GM12878 (cell line): ENCODE measurements at regions not wholly inside any gene's neighbourhood (a gene's known extent, or its start where the extent isn't known, plus 50 kb on each side); places are given as distances from the start of the nearest gene placed in this dataset.

Source experiments
- ATF3 ChIP-seq: IDR thresholded peaks from 2 replicates; pipeline ENCODE4 v1.6.1; 2011; ENCODE audit warnings: low read depth, mild to moderate bottlenecking, low read length, moderate library complexity, borderline replicate concordance; ENCODE audit errors: extremely low read depth
- CEBPZ ChIP-seq: fragments of 150-350 bp; IDR thresholded peaks from 2 replicates; pipeline ENCODE4 v1.6.1; 2016; ENCODE audit warnings: low read depth, low read length
- CHD2 ChIP-seq: IDR thresholded peaks from 2 replicates; pipeline ENCODE4 v1.6.1; 2011; ENCODE audit warnings: low read depth, low read length, improper control_type of control experiment, borderline replicate concordance
- E2F4 ChIP-seq: IDR thresholded peaks from 2 replicates; pipeline ENCODE4 v1.6.1; 2012; ENCODE audit warnings: low read depth, low read length, improper control_type of control experiment
- E4F1 ChIP-seq: fragments of 450-650 bp; IDR thresholded peaks from 2 replicates; pipeline ENCODE4 v1.6.1; 2018; ENCODE audit warnings: borderline replicate concordance, mild to moderate bottlenecking; ENCODE audit not compliant: partially characterized antibody
- KDM1A ChIP-seq: fragments of 200-600 bp; sonication (generic); IDR thresholded peaks from 2 replicates; pipeline ENCODE4 v1.6.1; 2016; ENCODE audit warnings: borderline replicate concordance
- MYB ChIP-seq: fragments of 150-350 bp; IDR thresholded peaks from 2 replicates; pipeline ENCODE4 v1.6.1; 2014; ENCODE audit warnings: mild to moderate bottlenecking, low read depth, low read length, borderline replicate concordance
- YY1 ChIP-seq: IDR thresholded peaks from 2 replicates; pipeline ENCODE4 v1.6.1; 2011; ENCODE audit warnings: low read depth, mild to moderate bottlenecking, low read length

- no peak for TF ChIP-seq CEBPZ
- no peak for TF ChIP-seq MYB
- no peak for TF ChIP-seq YY1
- no peak for TF ChIP-seq ATF3
- no peak for TF ChIP-seq E2F4
- no peak for TF ChIP-seq CHD2
- TF ChIP-seq KDM1A: no peak
- no peak for TF ChIP-seq E4F1
Observed at GRCh38 chr4:14180983-14181601, 553.6 kb upstream of the BOD1L1 start (continued).
